K562 (cell line): ENCODE measurements at regions not wholly inside any gene's neighbourhood (a gene's known extent, or its start where the extent isn't known, plus 50 kb on each side); places are given as distances from the start of the nearest gene placed in this dataset.

Experiments
- ATAC-seq: fragments of 200-7000 bp; cut with Tn5 transposase; 3 replicates; pipeline ENCODE4 v1.9.1; 2020; ENCODE audit warnings: moderate library complexity
- BruUV-seq: library from RNA; stranded (reverse); fragments of 400-500 nt; replicated peaks from 2 replicates; lab custom pipeline; 2021; lab: Mats Ljungman, UMichigan
- CTCF ChIA-PET: fragments of 300-600 bp; formaldehyde crosslinking; extraction: SDS; loops from one replicate; lab custom pipeline; 2021; ENCODE audit warnings: low intra/inter-chr PET ratio; lab: Yijun Ruan, JAX
- POLR2A ChIA-PET: fragments of 300-600, 350-650 bp; sonication (Branson Sonifier 250); formaldehyde crosslinking; extraction: SDS; loops from one replicate; lab custom pipeline; 2021; ENCODE audit warnings: antibody characterized with exemption, inconsistent platforms; lab: Yijun Ruan, JAX
- DNase-seq, 4 experiments: peaks; one replicate each; pipeline versions ENCODE4 v3.0.0 to v3.0.0-alpha.2; 2011 to 2018; ENCODE audit warnings: low spot score in 3 of 4, mixed read lengths in 3 of 4; ENCODE audit errors: extremely low read depth in 1 of 4
- FAIRE-seq: peaks from 2 replicates; lab custom pipeline; 2011; peaks lifted over from hg19 to GRCh38; lab: Jason Lieb, UNC
- H2AFZ ChIP-seq: 2 replicates; pipeline ENCODE4 v1.6.0; 2011; ENCODE audit warnings: low read depth, low read length, control low read depth, inconsistent platforms
- H3K27ac ChIP-seq: fragments of 200-600 bp; 3 replicates; pipeline ENCODE4 v1.8.0; 2011; ENCODE audit warnings: low read depth, mild to moderate bottlenecking, control low read depth, inconsistent platforms, low read length, moderate library complexity, mixed read lengths; ENCODE audit errors: extremely low read depth
- H3K27me3 ChIP-seq, 2 experiments: fragments of 300-600 bp in 1 of 2; 2 replicates in 1 of 2; 3 replicates in 1 of 2; pipeline versions ENCODE4 v1.6.0 to v1.8.0; 2011; ENCODE audit warnings: inconsistent platforms in 2 of 2, low read length in 2 of 2, mild to moderate bottlenecking in 1 of 2, mixed read lengths in 1 of 2, moderate library complexity in 1 of 2; ENCODE audit not compliant: control insufficient read depth in 2 of 2, insufficient read depth in 2 of 2
- H3K36me3 ChIP-seq: fragments of 300-600 bp; 3 replicates; pipeline ENCODE4 v1.8.0; 2011; ENCODE audit warnings: mild to moderate bottlenecking, low read length, inconsistent platforms; ENCODE audit not compliant: control insufficient read depth, insufficient read depth
- H3K4me1 ChIP-seq, 2 experiments: fragments of 200-600 bp in 1 of 2; replicated peaks in 1 of 2; 2 replicates in 1 of 2; 3 replicates in 1 of 2; pipeline versions ENCODE4 v1.5.1 to v1.8.0; 2011; ENCODE audit warnings: inconsistent platforms in 2 of 2, low read length in 2 of 2, mild to moderate bottlenecking in 1 of 2, mixed read lengths in 1 of 2, moderate library complexity in 1 of 2; ENCODE audit not compliant: control insufficient read depth in 2 of 2, insufficient read depth in 2 of 2
- H3K4me2 ChIP-seq: 2 replicates; pipeline ENCODE4 v1.6.1; 2011; ENCODE audit warnings: low read length, control low read depth, inconsistent platforms, mixed read lengths; ENCODE audit not compliant: insufficient read depth
- H3K4me3 ChIP-seq: fragments of 200-600 bp; sonication (generic), shearing (Covaris generic); 2 replicates; pipeline ENCODE4 v1.5.1; 2016; ENCODE audit warnings: control low read depth, inconsistent platforms
- H3K79me2 ChIP-seq: fragments of 200-600 bp; 3 replicates; pipeline ENCODE4 v1.8.0; 2011; ENCODE audit warnings: low read length, inconsistent platforms; ENCODE audit not compliant: control insufficient read depth, insufficient read depth
- H3K9ac ChIP-seq, 2 experiments: 2 replicates each; pipeline versions ENCODE4 v1.6.0 to v1.6.1; 2011; ENCODE audit warnings: low read depth in 2 of 2, low read length in 2 of 2, control low read depth in 1 of 2, inconsistent platforms in 1 of 2, mild to moderate bottlenecking in 1 of 2, mixed read lengths in 1 of 2; ENCODE audit not compliant: insufficient read depth in 1 of 2
- H3K9me1 ChIP-seq: one replicate; pipeline ENCODE4 v1.6.0; 2011; ENCODE audit warnings: inconsistent platforms, mild to moderate bottlenecking, low read length, moderate library complexity; ENCODE audit not compliant: control insufficient read depth, insufficient read depth
- H3K9me3 ChIP-seq: replicated peaks from 2 replicates; pipeline ENCODE4 v1.5.1; 2011; ENCODE audit warnings: low read depth, low read length, inconsistent platforms; ENCODE audit not compliant: control insufficient read depth, insufficient read depth
- H4K20me1 ChIP-seq: replicated peaks from 2 replicates; pipeline ENCODE4 v1.6.1; 2011; ENCODE audit warnings: low read length, inconsistent platforms, mixed read lengths; ENCODE audit not compliant: control insufficient read depth, insufficient read depth
- CEBPG ChIP-seq, 3 experiments: fragments of 200-800 bp in 1 of 3; sonication (Bioruptor generic) in 1 of 3; sonication (generic) in 1 of 3; formaldehyde crosslinking in 1 of 3; IDR thresholded peaks in 2 of 3; conservative IDR thresholded peaks in 1 of 3; 2 replicates each; pipeline versions ENCODE4 v1.6.1 to v1.8.0; 2016 to 2022; ENCODE audit warnings: missing compliant biosample characterization in 2 of 3, missing genetic modification characterization in 2 of 3, mild to moderate bottlenecking in 1 of 3, missing genetic modification reagents in 1 of 3
- KHSRP ChIP-seq: fragments of 450-650 bp; IDR thresholded peaks from 2 replicates; pipeline ENCODE4 v1.6.1; 2017
- NR4A1 ChIP-seq, 2 experiments: fragments of 250-450 bp in 1 of 2; fragments of 450-650 bp in 1 of 2; sonication (Bioruptor Pico) in 1 of 2; IDR thresholded peaks; 2 replicates each; pipeline versions ENCODE4 v1.4.0 to v1.6.1; 2016 to 2020; ENCODE audit warnings: mild to moderate bottlenecking in 2 of 2, missing compliant biosample characterization in 1 of 2, missing genetic modification characterization in 1 of 2, moderate library complexity in 1 of 2
- SETDB1 ChIP-seq: IDR thresholded peaks from one replicate; pipeline ENCODE4 v1.6.1; 2012; ENCODE audit warnings: low read length, control low read depth, inconsistent platforms
- ZNF717 ChIP-seq: fragments of 250-450 bp; sonication (Bioruptor Pico); IDR thresholded peaks from 2 replicates; pipeline ENCODE4 v1.5.0; 2021
- WGBS: fragments of 100-300 bp; shearing (Covaris generic); methylation state at CpG from one replicate; pipeline ENCODE4 v1.1.6; 2016; ENCODE audit warnings: low coverage, mixed read lengths; ENCODE audit not compliant: insufficient coverage; ENCODE audit errors: missing lambda C conversion rate; 5-methylcytosine and 5-hydroxymethylcytosine counted together
- in situ Hi-C: fragments of 300-500 bp; cut with MboI; formaldehyde crosslinking; loops from 4 replicates; pipeline ENCODE4 v1.15.0; 2018; ENCODE audit warnings: inconsistent platforms, mixed read lengths
- intact Hi-C: fragments of 100-400 bp; cut with micrococcal nuclease; formaldehyde crosslinking; loops from 2 replicates; pipeline ENCODE4 v1.14.2; 2022

DNA sequence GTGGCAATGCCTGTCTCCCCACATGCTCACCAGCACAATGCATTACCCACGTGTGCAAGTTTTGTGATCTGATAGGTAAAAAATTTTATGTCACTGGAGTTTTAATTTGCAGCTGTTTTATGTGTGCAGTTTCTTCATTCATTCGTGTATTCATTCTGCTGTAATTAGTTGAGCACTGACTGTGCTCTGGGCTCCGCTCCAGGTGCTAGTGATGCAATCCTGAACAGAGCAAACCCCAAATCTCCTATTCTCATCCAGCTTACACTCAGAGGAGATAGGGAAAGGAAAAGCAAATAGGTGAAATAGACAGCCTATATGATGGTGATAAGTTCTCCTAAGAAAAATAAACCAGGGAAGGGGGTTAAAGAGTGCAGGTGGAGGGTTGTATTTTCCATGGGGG lies 148.4 kb downstream of the TENT4A start:
- H3K27me3 ChIP-seq: peaks cover 3 to 17% of the 10 kb centered on the region in 2 experiments; a peak in 3 of 5 replicates
- H3K4me2 ChIP-seq: no peak overlapping the region
- H2AFZ ChIP-seq: no peak overlapping the region
- H3K9me3 ChIP-seq: no peaks in the 10 kb centered on the region
- no peak overlapping the region for H3K9ac ChIP-seq
- no peak for FAIRE-seq
- no peaks in the 10 kb centered on the region for H3K4me1 ChIP-seq
- TF ChIP-seq KHSRP: no peak
- TF ChIP-seq CEBPG (CRISPR knock-in tag; IDR thresholded peaks at IDR 0.05): no peak
- peak in 1 of 2 experiments; percentile 39; a peak in 1 of 4 replicates for TF ChIP-seq CEBPG (tag; conservative IDR thresholded peaks at IDR 0.05 in 1 of 2, IDR thresholded peaks at IDR 0.05 in 1 of 2)
- no peak for TF ChIP-seq SETDB1
- no peak for DNase-seq
- no peaks in the 10 kb centered on the region for H3K36me3 ChIP-seq
- intact Hi-C loops (no loop called here), in situ Hi-C loops (no loop called here)
- no peak overlapping the region for H3K27ac ChIP-seq
- ATAC-seq: no peak
- WGBS: 0% methylated on average over 3 of the region's 3 CpGs
- POLR2A ChIA-PET: no interaction called here
- CTCF ChIA-PET: no interaction called here
- BruUV-seq: no TSS peak
- no peaks in the 10 kb centered on the region for H3K79me2 ChIP-seq
- H4K20me1 ChIP-seq: no peaks in the 10 kb centered on the region; the same call in 1 of the 2 replicates
- no peaks in the 10 kb centered on the region for H3K9me1 ChIP-seq
- H3K4me3 ChIP-seq: no peak overlapping the region

DNA sequence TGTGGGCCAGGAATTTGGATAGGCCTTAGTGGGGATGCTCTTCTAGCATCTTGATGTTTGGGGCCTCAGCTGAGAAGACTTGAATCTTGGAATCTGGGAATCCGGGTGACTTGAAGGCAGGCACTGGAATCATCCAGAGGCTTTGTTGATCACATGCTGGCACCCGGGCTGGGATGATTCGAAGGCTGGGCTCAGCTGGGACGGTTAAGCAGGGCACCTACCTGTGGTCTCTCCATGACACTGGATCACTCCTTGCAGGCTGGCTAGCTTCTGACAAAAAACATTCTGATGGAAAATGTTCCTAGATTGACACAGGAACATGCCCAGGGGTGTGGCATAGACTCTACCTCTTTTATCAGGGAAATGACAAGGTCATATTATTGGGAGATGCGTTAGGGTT lies 149.1 kb downstream of the TENT4A start:
- no peak for ATAC-seq
- Histone ChIP-seq H3K79me2 (no peaks in the 10 kb centered on the region), H3K9me1 (no peaks in the 10 kb centered on the region), H2AFZ (no peak overlapping the region), H3K27me3 (peaks cover 3 to 17% of the 10 kb centered on the region in 2 experiments; a peak in 3 of 5 replicates), H3K27ac (no peak overlapping the region), H3K9me3 (no peaks in the 10 kb centered on the region), H3K4me3 (no peak overlapping the region), H3K36me3 (no peaks in the 10 kb centered on the region), H3K4me1 (no peaks in the 10 kb centered on the region), H4K20me1 (no peaks in the 10 kb centered on the region; the same call in 1 of the 2 replicates), H3K9ac (no peak overlapping the region), H3K4me2 (no peak overlapping the region)
- FAIRE-seq: no peak
- no peak for DNase-seq
- WGBS: 0% methylated on average over 5 of the region's 5 CpGs
- intact Hi-C loops (no loop called here), in situ Hi-C loops (no loop called here)
- ChIA-PET POLR2A (no interaction called here), CTCF (no interaction called here)
- BruUV-seq: no TSS peak
- TF ChIP-seq NR4A1 (CRISPR knock-in tag; IDR thresholded peaks at IDR 0.05): no peak
- no peak for TF ChIP-seq NR4A1 (tag; IDR thresholded peaks at IDR 0.05)
- no peak for TF ChIP-seq ZNF717 (CRISPR knock-in tag)
